Heart right ventricle (tissue), 16 donors: ENCODE measurements at regions not wholly inside any gene's neighbourhood (a gene's known extent, or its start where the extent isn't known, plus 50 kb on each side); places are given as distances from the start of the nearest gene placed in this dataset.

ENCODE experiments used
- ATAC-seq, 8 donors: fragments of 200-7000 bp; cut with Tn5 transposase; one replicate each; pipeline ENCODE4 v1.9.1; 2020; ENCODE audit warnings: mild to moderate bottlenecking in 8 of 8, moderate library complexity in 8 of 8, moderate number of reproducible peaks in 1 of 8
- DNase-seq, 2 donors: peaks; one replicate each; pipeline ENCODE4 v3.0.0-alpha.2; 2020
- H3K27ac ChIP-seq, 10 donors: fragments of 200-600 bp; sonication (generic) in 2 of 10; one replicate each; pipeline versions ENCODE4 v1.5.0 to v1.8.0; 2020 to 2022; ENCODE audit warnings: mild to moderate bottlenecking in 3 of 10
- H3K27me3 ChIP-seq, 7 donors: fragments of 200-600 bp; one replicate each; pipeline ENCODE4 v1.8.0; 2021 to 2022; ENCODE audit warnings: mild to moderate bottlenecking in 2 of 7
- H3K36me3 ChIP-seq, 9 donors: fragments of 200-600 bp; sonication (generic) in 1 of 9; one replicate each; pipeline versions ENCODE4 v1.5.0 to v1.8.0; 2020 to 2022; ENCODE audit warnings: mild to moderate bottlenecking in 2 of 9
- H3K4me1 ChIP-seq, 9 donors: fragments of 200-600 bp; sonication (generic) in 1 of 9; one replicate each; pipeline versions ENCODE4 v1.5.0 to v1.8.0; 2020 to 2022; ENCODE audit warnings: mild to moderate bottlenecking in 4 of 9
- H3K4me3 ChIP-seq, 10 donors: fragments of 200-600 bp; sonication (generic) in 2 of 10; one replicate each; pipeline versions ENCODE4 v1.5.0 to v1.8.0; 2020 to 2022; ENCODE audit warnings: mild to moderate bottlenecking in 7 of 10, moderate library complexity in 2 of 10
- H3K9me3 ChIP-seq, 11 donors: fragments of 200-600 bp in 10 of 11; sonication (generic) in 2 of 11; one replicate each; pipeline versions ENCODE4 v1.5.0 to v1.8.0; 2013 to 2022; ENCODE audit warnings: mild to moderate bottlenecking in 2 of 11, control low read depth in 1 of 11, moderate library complexity in 1 of 11
- WGBS, 2 donors: extraction: QIAGEN DNeasy Blood & Tissue Kit; methylation state at CpG; one replicate each; pipeline ENCODE4 v1.1.7; 2013; ENCODE audit warnings: inconsistent platforms in 1 of 2; 5-methylcytosine and 5-hydroxymethylcytosine counted together
- intact Hi-C, 10 donors: fragments of 100-400 bp; cut with DNase I; formaldehyde crosslinking; loops; one replicate each; pipeline versions ENCODE4 v1.11.1 to v1.14.2; 2022
- TF ChIP-seq, protein P1 (sequence below), 9 donors: fragments of 200-600 bp; sonication (generic) in 2 of 9; IDR thresholded peaks; one replicate each; pipeline versions ENCODE4 v1.5.0 to v1.8.0; 2021 to 2022; ENCODE audit warnings: antibody characterized with exemption in 9 of 9, mild to moderate bottlenecking in 5 of 9, moderate library complexity in 1 of 9
- donor health status: Arrhythmogenic right ventricular cardiomyopathy.
- donor health status: ischemic (EF 13 %, LVEDD 7.1; RV severe dilation, severe dysfunction).
- donor health status: healthy with polysubstance abuse.
- donor health status: DM: no; HTN: yes; CAD: no.
- donor health status: DM: no; HTN: no; CAD: no.
- donor health status: ischemic (EF 25% LVEDD 6.9; RV normal size, moderate dysfunction).
- donor health status: ischemic (EF 25% LVEDD 5.7; RV mildly dilated, moderate dysfunction).
- donor health status: healthy.
- donor health status: DM: yes; HTN: yes; CAD: no.
- donor health status: Ischemic cardiomyopathy.
- donor health status: ischemic (EF 35%, LVEDD 5.7; RV mildly dilated, moderate dysfunction).
- donor health status: nonischemic (EF 11% LVEDD 7.7; RV severe dilation, severe dysfunction).
- donor health status: DM: yes; HTN: yes; CAD: no.
- donor health status: PGD.
- donor health status: ischemic (EF 29% LVEDD 5.4; RV normal size, mild dysfunction).
- donor health status: nonischemic (EF 23%, LVEDD 6.1; RV moderate dilation, normal function).

DNA sequence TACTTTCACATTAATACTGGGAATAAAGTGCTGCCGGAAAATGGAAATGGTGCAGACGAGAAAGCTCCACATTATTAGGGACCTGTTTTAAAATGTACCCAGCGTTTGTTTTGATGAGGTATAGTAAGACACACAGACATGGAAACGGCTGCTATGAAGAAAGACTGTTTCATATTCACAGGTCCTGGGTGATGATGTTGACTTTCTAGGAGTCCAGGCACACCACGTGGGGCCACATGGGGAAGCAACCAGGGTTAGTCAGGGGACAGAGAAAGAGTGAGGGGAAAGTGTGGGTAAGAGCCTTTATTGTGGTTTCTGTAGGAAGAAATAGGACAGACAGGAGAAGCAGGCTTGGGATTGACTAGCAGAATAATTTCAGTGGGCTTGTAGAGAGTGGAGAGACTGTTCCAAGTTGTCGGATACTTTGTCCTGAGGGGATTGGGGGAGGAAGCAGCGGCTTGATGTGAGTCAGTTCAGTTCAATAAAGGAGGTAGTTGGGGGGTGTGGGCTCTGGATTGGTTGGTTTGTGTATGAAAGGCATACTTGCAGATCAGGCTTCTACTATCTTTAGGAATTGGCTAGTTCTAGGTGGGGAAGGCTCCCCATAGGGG is 112.0 kb upstream of the MCHR2 start:
- no peak for ATAC-seq
- peaks cover 0 to 32% (median 22%) of the 10 kb centered on the region in 7 donors for H3K27me3 ChIP-seq
- WGBS, 2 donors = 54 to 59% methylated on average over 7 of the region's 7 CpGs
- TF ChIP-seq, protein P1, sequence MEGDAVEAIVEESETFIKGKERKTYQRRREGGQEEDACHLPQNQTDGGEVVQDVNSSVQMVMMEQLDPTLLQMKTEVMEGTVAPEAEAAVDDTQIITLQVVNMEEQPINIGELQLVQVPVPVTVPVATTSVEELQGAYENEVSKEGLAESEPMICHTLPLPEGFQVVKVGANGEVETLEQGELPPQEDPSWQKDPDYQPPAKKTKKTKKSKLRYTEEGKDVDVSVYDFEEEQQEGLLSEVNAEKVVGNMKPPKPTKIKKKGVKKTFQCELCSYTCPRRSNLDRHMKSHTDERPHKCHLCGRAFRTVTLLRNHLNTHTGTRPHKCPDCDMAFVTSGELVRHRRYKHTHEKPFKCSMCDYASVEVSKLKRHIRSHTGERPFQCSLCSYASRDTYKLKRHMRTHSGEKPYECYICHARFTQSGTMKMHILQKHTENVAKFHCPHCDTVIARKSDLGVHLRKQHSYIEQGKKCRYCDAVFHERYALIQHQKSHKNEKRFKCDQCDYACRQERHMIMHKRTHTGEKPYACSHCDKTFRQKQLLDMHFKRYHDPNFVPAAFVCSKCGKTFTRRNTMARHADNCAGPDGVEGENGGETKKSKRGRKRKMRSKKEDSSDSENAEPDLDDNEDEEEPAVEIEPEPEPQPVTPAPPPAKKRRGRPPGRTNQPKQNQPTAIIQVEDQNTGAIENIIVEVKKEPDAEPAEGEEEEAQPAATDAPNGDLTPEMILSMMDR (IDR thresholded peaks at IDR 0.05) = no peak
- no peaks in the 10 kb centered on the region for H3K36me3 ChIP-seq
- intact Hi-C loops = loop anchor here in 1 of 10 donors (10.0 kb wide), 1 partner anchor 231 kb away; no protein-coding TSS in a partner anchor
- no peak overlapping the region for H3K4me3 ChIP-seq
- H3K4me1 ChIP-seq = no peaks in the 10 kb centered on the region
- H3K27ac ChIP-seq = no peak overlapping the region
- H3K9me3 ChIP-seq = no peaks in the 10 kb centered on the region
- no peak for DNase-seq

DNA sequence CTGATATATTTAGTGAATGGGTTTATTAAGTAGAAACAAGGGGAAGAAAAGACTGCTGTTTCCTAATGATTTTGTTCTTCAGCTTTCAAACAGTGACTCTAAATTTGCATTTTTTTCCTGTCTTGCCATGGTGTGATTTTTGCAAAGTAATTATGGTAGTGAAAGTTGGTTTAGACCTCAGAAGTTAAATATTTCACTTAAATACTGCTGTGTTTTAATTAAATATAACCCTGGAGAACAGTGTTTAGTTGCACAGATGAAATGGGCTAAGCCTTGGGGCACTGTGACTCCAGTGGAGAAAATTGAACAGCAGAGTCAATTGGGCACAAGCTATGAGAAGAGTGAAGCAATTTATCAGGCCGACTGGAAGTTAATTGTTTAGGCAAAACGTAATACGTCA is 111.1 kb upstream of the MCHR2 start:
- H3K4me3 ChIP-seq = no peak overlapping the region
- H3K27ac ChIP-seq = no peak overlapping the region
- peaks cover 0 to 32% (median 22%) of the 10 kb centered on the region in 7 donors for H3K27me3 ChIP-seq
- intact Hi-C loops = loop anchor here in 1 of 10 donors (10.0 kb wide), 1 partner anchor 230 kb away; no protein-coding TSS in a partner anchor
- ATAC-seq (no peak), DNase-seq (no peak)
- TF ChIP-seq, protein P1 (IDR thresholded peaks at IDR 0.05) = no peak
- no peaks in the 10 kb centered on the region for H3K36me3 ChIP-seq
- 76 to 77% methylated on average over 3 of the region's 3 CpGs for WGBS, 2 donors
- no peaks in the 10 kb centered on the region for H3K9me3 ChIP-seq
- H3K4me1 ChIP-seq = no peaks in the 10 kb centered on the region

- intact Hi-C loops = loop anchor here in 1 of 10 donors (10.0 kb wide), 1 partner anchor 229 kb away; no protein-coding TSS in a partner anchor
- H3K9me3 ChIP-seq = no peaks in the 10 kb centered on the region
- H3K4me3 ChIP-seq = no peak overlapping the region
- no peaks in the 10 kb centered on the region for H3K36me3 ChIP-seq
- TF ChIP-seq, protein P1 (IDR thresholded peaks at IDR 0.05) = no peak
- 77 to 85% methylated on average over 2 of the region's 2 CpGs for WGBS, 2 donors
- no peaks in the 10 kb centered on the region for H3K4me1 ChIP-seq
- DNase-seq (no peak), ATAC-seq (no peak)
- H3K27me3 ChIP-seq = peaks cover 0 to 32% (median 22%) of the 10 kb centered on the region in 7 donors
- no peak overlapping the region for H3K27ac ChIP-seq
Observed at GRCh38 chr6:100103931-100104330, 109.9 kb upstream of the MCHR2 start.

- DNase-seq (no peak), ATAC-seq (no peak)
- Histone ChIP-seq H3K4me3 (no peak overlapping the region), H3K27ac (no peak overlapping the region), H3K36me3 (no peaks in the 10 kb centered on the region), H3K9me3 (no peaks in the 10 kb centered on the region), H3K27me3 (peaks cover 0 to 30% (median 21%) of the 10 kb centered on the region in 7 donors), H3K4me1 (no peaks in the 10 kb centered on the region)
- intact Hi-C loops = loop anchor here in 1 of 10 donors (10.0 kb wide), 1 partner anchor 228 kb away; no protein-coding TSS in a partner anchor
- TF ChIP-seq, protein P1 (IDR thresholded peaks at IDR 0.05) = no peak
- WGBS, 2 donors = 78 to 82% methylated on average over 3 of the region's 3 CpGs
Observed at GRCh38 chr6:100103194-100103593, 109.2 kb upstream of the MCHR2 start.
